MM.1S (cell line): ENCODE measurements at regions not wholly inside any gene's neighbourhood (a gene's known extent, or its start where the extent isn't known, plus 50 kb on each side); places are given as distances from the start of the nearest gene placed in this dataset.

Experiments used
- EZH2phosphoT487 ChIP-seq: fragments of 300-600 bp; sonication (generic); IDR thresholded peaks from 2 replicates; pipeline ENCODE4 v1.6.1; 2018; ENCODE audit warnings: antibody characterized with exemption, low read length
- TF ChIP-seq, protein P1 (sequence below): fragments of 300-600 bp; sonication (generic); IDR thresholded peaks from 2 replicates; pipeline ENCODE4 v1.5.1; 2016; ENCODE audit warnings: antibody characterized with exemption, low read length, mixed read lengths

DNA sequence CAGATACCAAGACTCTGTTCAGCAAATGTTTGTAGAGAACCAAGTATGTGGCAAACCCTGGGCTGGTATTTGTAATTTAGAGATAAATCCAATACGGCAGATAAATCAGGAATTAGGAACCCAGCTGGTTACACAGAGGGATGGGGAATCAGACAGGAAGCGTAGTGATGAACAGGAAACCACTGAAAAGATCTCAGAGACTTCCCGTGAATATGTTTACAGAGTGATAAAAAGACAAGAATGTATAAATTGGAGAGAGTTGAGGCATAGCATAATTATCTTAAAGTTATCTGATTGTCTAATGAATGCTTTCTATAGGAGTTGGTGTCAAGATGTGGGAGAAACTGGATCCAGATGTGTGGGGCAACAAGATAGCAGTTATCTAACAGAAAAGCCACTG lies 246.6 kb upstream of the SMARCA2 start:
- TF ChIP-seq, protein P1, sequence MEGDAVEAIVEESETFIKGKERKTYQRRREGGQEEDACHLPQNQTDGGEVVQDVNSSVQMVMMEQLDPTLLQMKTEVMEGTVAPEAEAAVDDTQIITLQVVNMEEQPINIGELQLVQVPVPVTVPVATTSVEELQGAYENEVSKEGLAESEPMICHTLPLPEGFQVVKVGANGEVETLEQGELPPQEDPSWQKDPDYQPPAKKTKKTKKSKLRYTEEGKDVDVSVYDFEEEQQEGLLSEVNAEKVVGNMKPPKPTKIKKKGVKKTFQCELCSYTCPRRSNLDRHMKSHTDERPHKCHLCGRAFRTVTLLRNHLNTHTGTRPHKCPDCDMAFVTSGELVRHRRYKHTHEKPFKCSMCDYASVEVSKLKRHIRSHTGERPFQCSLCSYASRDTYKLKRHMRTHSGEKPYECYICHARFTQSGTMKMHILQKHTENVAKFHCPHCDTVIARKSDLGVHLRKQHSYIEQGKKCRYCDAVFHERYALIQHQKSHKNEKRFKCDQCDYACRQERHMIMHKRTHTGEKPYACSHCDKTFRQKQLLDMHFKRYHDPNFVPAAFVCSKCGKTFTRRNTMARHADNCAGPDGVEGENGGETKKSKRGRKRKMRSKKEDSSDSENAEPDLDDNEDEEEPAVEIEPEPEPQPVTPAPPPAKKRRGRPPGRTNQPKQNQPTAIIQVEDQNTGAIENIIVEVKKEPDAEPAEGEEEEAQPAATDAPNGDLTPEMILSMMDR, result no peak
- TF ChIP-seq EZH2phosphoT487, result no peak
